Neural progenitor cell (in vitro differentiated cells): ENCODE measurements at regions not wholly inside any gene's neighbourhood (a gene's known extent, or its start where the extent isn't known, plus 50 kb on each side); places are given as distances from the start of the nearest gene placed in this dataset.

Source experiments
- EZH2 ChIP-seq: fragments of 200-600 bp; sonication (generic); IDR thresholded peaks from 2 replicates; pipeline ENCODE4 v1.6.1; 2017; ENCODE audit warnings: antibody characterized with exemption, mild to moderate bottlenecking, moderate library complexity
- TF ChIP-seq, protein P1 (sequence below): fragments of 200-600 bp; sonication (generic); IDR thresholded peaks from 2 replicates; pipeline ENCODE4 v1.5.1; 2017; ENCODE audit warnings: antibody characterized with exemption, mild to moderate bottlenecking

DNA sequence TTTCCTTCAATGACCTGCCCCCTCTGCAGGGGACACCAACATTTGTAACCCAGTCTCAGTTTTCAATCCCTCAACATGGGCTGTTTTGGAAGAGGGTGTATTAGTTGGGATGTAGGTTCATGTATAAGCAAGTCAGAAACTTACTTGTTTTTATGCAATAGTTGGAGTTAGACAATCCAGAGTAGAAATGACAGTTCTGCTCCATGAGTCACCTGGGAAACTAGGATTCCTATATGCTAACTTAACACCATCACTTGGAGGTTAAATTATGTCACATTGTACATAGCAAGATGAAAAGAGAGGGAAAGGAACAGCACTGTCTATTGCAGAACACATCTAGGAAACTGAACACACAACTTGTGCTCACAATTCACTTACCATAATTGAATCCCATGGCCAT, 436.4 kb downstream of the RFC3 start:
- TF ChIP-seq EZH2: no peak
- TF ChIP-seq, protein P1, sequence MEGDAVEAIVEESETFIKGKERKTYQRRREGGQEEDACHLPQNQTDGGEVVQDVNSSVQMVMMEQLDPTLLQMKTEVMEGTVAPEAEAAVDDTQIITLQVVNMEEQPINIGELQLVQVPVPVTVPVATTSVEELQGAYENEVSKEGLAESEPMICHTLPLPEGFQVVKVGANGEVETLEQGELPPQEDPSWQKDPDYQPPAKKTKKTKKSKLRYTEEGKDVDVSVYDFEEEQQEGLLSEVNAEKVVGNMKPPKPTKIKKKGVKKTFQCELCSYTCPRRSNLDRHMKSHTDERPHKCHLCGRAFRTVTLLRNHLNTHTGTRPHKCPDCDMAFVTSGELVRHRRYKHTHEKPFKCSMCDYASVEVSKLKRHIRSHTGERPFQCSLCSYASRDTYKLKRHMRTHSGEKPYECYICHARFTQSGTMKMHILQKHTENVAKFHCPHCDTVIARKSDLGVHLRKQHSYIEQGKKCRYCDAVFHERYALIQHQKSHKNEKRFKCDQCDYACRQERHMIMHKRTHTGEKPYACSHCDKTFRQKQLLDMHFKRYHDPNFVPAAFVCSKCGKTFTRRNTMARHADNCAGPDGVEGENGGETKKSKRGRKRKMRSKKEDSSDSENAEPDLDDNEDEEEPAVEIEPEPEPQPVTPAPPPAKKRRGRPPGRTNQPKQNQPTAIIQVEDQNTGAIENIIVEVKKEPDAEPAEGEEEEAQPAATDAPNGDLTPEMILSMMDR: no peak
